Epithelial cell of esophagus (primary cell): ENCODE measurements at regions not wholly inside any gene's neighbourhood (a gene's known extent, or its start where the extent isn't known, plus 50 kb on each side); places are given as distances from the start of the nearest gene placed in this dataset.
A peak's percentile ranks its signal among the peaks of the same experiment; 100 is the strongest.

Experiments
- DNase-seq: peaks from one replicate; pipeline ENCODE4 v3.0.0; 2010; ENCODE audit warnings: low read depth
- H3K4me3 ChIP-seq: 2 replicates; pipeline ENCODE4 v1.5.1; 2011; ENCODE audit warnings: mild to moderate bottlenecking, low read length, control low read depth
- TF ChIP-seq, protein P1 (sequence below): IDR thresholded peaks from 2 replicates; pipeline ENCODE4 v1.5.1; 2011; ENCODE audit warnings: low read depth, mild to moderate bottlenecking, low read length, control low read depth, inconsistent platforms; ENCODE audit not compliant: insufficient read depth; ENCODE audit errors: missing control alignments

DNA sequence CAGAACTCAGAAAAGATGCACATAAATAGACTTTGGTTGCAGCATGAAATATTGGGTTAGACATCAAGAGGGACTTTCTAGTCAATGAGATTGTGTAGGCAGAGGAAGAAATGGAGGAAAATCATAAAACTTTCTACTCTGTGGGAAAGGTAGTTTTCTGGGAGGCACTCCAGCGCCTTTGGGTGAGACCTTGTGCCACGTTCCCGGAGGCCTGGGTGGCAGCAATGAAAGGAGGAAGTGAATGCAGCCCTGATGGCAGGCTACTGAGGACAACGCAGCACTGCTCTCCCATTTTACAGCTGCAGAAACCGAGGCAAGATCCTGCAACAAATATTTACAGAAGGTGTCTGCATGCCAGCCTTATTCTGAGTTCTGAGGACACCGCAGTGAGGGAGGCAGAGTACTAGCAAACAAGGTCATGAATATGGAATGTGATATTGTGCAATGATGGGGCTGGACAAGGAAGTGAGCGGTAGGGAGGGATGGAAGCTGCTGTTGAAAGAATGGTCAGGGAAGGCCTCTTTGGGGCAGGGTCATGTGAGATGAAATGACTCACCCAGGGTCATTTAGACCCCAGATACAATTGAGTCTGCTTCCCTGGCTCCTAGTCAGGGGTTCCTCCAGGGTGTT, 159.1 kb downstream of the TFAP2C start:
- peak; percentile 97 for DNase-seq
- H3K4me3 ChIP-seq = no peak overlapping the region
- TF ChIP-seq, protein P1, sequence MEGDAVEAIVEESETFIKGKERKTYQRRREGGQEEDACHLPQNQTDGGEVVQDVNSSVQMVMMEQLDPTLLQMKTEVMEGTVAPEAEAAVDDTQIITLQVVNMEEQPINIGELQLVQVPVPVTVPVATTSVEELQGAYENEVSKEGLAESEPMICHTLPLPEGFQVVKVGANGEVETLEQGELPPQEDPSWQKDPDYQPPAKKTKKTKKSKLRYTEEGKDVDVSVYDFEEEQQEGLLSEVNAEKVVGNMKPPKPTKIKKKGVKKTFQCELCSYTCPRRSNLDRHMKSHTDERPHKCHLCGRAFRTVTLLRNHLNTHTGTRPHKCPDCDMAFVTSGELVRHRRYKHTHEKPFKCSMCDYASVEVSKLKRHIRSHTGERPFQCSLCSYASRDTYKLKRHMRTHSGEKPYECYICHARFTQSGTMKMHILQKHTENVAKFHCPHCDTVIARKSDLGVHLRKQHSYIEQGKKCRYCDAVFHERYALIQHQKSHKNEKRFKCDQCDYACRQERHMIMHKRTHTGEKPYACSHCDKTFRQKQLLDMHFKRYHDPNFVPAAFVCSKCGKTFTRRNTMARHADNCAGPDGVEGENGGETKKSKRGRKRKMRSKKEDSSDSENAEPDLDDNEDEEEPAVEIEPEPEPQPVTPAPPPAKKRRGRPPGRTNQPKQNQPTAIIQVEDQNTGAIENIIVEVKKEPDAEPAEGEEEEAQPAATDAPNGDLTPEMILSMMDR = no peak

DNA sequence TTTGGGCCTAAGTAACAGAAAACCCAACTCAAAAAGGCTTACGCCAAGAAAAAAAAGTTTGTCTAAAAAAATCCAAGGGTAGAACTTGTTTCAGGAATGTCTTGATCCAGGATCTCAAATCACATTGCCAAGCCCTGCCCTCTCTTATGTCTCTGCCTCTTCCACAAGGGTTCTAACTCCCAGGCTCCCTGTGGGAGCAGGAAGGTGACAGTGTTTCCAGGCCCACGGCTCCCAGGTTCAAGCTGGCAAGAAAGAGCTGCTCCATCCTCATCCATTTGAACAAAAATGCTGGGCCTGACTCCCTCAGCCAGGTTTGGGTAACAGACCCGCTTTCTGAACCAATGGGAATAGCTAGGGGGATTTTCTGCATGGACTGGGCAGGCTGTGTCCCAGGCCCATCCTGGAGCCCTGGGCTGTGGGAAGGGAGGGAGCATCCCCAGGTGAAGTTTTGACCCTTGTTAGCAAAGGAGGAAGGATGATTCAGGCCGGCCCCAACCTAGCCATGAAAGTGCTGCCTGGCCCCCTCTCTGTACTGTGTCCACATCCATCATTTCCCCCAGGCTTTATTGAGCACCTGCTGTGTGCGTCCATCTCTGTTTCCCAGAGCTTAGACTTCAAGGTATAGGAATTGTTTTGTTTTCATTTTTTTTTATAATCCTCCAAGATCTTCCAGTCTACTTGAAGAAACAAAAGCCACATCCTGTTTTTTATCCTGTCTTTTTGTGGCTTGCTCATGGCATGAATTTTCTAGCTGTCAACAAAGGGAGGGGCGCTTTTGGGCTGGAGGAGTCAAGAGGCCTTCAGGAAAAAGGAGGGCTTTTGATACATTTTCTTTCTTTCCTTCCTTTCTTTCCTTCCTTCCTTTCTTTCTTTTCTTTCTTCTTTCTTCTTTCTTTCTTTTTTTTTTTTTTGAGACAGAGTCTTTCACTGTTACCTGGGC, 159.8 kb downstream of the TFAP2C start:
- H3K4me3 ChIP-seq = no peak overlapping the region
- no peak for DNase-seq
- TF ChIP-seq, protein P1 = no peak

DNA sequence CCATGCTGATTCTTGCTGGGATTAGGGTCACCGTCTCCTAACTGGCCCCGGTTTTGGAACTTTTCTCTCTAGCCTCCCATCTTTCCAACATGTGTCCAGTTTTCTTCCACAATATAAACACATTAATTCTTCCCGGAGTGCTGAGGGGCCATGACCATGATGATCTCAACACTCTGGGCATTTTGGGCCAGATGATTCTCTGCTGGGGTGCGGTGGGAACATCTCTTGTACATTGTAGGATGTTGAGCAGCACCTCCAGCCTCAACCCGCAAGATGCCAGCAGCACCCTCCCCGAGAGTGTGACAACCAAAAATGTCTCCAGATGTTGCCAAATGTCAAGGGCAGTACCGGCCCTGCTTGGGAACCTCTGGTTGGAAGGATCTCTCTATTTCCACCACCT, 164.8 kb downstream of the TFAP2C start:
- no peak overlapping the region for H3K4me3 ChIP-seq
- TF ChIP-seq, protein P1 = no peak
- DNase-seq = no peak

DNA sequence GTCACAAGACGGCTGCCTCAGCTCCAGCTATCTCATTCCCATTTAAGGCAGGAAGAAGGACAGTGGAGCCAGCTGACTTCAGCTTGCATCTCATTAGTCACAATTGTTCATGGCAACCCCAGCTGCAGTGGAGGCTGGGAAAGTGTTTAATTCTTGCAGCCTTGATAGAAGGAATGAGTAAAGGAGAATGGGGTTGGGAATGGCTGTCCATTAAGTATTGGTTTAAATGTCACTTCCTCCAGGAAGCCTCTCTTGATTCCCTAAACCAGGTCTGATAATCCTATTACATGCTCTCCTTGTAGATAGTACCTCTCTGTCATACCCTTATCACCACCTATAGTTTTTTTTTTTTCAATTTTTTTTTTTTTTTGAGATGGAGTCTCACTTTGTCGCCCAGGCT, 166.4 kb downstream of the TFAP2C start:
- TF ChIP-seq, protein P1 = no peak
- no peak for DNase-seq

DNA sequence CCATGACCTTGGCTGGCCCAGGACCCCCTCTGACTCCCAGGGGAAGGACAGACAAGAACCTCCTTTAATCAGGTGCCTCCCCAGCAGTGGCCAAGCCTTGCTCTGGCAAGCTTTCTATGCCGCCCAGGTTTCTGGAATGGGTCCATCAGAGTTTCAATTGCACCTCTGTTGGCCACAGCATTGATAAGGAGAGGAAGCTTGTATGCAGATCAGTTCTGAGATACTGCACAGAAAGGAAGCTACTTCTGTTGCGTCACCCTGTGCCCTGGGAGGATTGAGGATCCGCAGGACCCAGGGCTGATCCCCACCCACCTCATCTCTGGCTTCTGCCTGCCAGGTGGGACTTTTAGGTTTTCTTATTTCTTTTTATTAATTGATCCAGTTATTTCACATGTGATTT, 167.2 kb downstream of the TFAP2C start:
- no peak for DNase-seq
- no peak overlapping the region for H3K4me3 ChIP-seq
- TF ChIP-seq, protein P1 = no peak

More for the DNA sequence above, 166.4 kb downstream of the TFAP2C start:
- H3K4me3 ChIP-seq = no peak overlapping the region

DNA sequence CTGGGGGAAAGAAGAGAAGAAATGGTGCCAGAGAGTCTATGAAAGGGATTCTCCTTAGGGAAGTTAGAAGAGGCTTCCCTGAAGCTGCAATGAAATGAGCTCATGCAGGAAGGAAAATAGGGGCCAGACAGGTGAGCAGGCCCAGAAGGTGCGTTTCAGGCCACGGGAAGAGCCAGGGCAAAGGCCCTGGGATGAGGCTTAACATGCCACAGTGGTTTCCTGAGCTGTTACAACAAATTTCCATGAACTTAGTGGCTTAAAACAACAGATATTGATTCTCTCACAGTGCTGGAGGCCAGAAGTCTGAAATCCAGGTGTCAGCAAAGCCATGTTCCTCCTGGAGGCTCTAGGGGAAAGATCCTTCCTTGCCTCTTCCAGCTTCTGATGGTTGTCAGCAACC, 167.9 kb downstream of the TFAP2C start:
- no peak overlapping the region for H3K4me3 ChIP-seq
- no peak for DNase-seq
- TF ChIP-seq, protein P1 = no peak
